ENCODE measurements at regions not wholly inside any gene's neighbourhood (a gene's known extent, or its start where the extent isn't known, plus 50 kb on each side); places are given as distances from the start of the nearest gene placed in this dataset.

GRCh38 chr6:87767478-87767877 lies 65.4 kb upstream of the AKIRIN2 start:
- ChIA-PET CTCF (ENCODE audit: low intra/inter-chr PET ratio, low total read pairs) (no interaction called here), POLR2A (no interaction called here)
- FAIRE-seq, result no peak
- H2AFZ ChIP-seq (ENCODE audit: low read length), result no peak overlapping the region
- H3K4me3 ChIP-seq (replicated peaks in 1 of 3; ENCODE audit: insufficient read depth in 1 of 3, low read depth in 2 of 3, low read length in 3 of 3), result no peak overlapping the region
- in situ Hi-C loops (cut with HindIII; ENCODE audit: extremely low pct_ligation_motif_present, low pct_unique_long_range_greater_than_20kb), result no loop called here
- no peaks in the 10 kb centered on the region for H3K79me2 ChIP-seq (ENCODE audit: insufficient read depth, low read length)
- no peak for ATAC-seq
- intact Hi-C loops (cut with micrococcal nuclease; ENCODE audit: unreplicated experiment), result no loop called here
- H4K20me1 ChIP-seq (ENCODE audit: insufficient read depth, low read length), result no peaks in the 10 kb centered on the region
- H3K27me3 ChIP-seq (ENCODE audit: control insufficient read depth in 1 of 2, insufficient read depth in 2 of 2, low read length in 2 of 2), result no peaks in the 10 kb centered on the region
- DNase-seq (ENCODE audit: low spot score), result no peak
- BruUV-seq (replicated peaks), result no TSS peak
- H3K4me1 ChIP-seq (ENCODE audit: insufficient read depth, low read length), result peaks cover 32% of the 10 kb centered on the region
- no peak overlapping the region for H3K27ac ChIP-seq (ENCODE audit: extremely low read length, insufficient read depth, low read length)
- no peaks in the 10 kb centered on the region for H3K36me3 ChIP-seq (replicated peaks in 1 of 2; ENCODE audit: control insufficient read depth in 1 of 2, insufficient read depth in 2 of 2, low read length in 2 of 2)
- H3K9ac ChIP-seq (ENCODE audit: insufficient read depth, low read depth, low read length), result no peak overlapping the region
- TF ChIP-seq ZNF280D (CRISPR knock-in tag; IDR thresholded peaks at IDR 0.05) (no peak), HDAC1 (CRISPR knock-in tag; IDR thresholded peaks at IDR 0.05) (no peak), ZNF253 (CRISPR knock-in tag; IDR thresholded peaks at IDR 0.05; ENCODE audit: borderline replicate concordance) (no peak), ZFAT (CRISPR knock-in tag; conservative IDR thresholded peaks at IDR 0.05) (no peak), SRSF9 (IDR thresholded peaks at IDR 0.05; ENCODE audit: borderline replicate concordance, insufficient read depth, low read depth, low read length, poor library complexity, severe bottlenecking) (no peak), HINFP (CRISPR knock-in tag; IDR thresholded peaks at IDR 0.05; ENCODE audit: low read depth) (no peak), TAF1 (CRISPR knock-in tag; IDR thresholded peaks at IDR 0.05) (no peak)
- no peak overlapping the region for H3K4me2 ChIP-seq (ENCODE audit: low read depth, low read length)
- WGBS (ENCODE audit: low lambda C conversion rate), result 97% methylated on average over 10 of the region's 10 CpGs
- H3K9me3 ChIP-seq (ENCODE audit: low read length), result no peaks in the 10 kb centered on the region
